ENCODE measurements at regions not wholly inside any gene's neighbourhood (a gene's known extent, or its start where the extent isn't known, plus 50 kb on each side); places are given as distances from the start of the nearest gene placed in this dataset.

DNA sequence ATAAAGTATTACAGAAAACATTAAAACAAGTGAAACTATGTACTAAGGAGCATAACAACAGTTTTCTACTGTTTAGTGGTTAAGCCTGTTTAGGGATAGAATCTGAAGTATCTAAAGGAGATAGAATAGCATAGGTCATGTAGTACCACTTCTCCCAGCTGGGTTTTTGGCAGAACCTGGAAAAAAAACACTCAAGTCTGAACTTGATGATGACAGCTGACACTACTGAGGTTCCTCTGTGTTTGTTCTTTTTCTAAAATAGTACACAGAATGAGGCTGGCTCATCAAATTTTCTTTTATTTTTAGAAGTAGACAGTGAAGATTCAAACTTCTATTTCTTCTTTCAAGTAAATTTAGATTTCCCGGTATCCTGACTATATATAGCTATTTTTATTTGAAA, 203.8 kb upstream of the ACO1 start:
- TF ChIP-seq POLR2A (IDR thresholded peaks at IDR 0.05; ENCODE audit: low read length) (no peak), GATA1 (IDR thresholded peaks at IDR 0.05; ENCODE audit: low read depth, low read length) (no peak)

Measured in erythroblast (primary cell).